GM23248 (cell line): ENCODE measurements at regions not wholly inside any gene's neighbourhood (a gene's known extent, or its start where the extent isn't known, plus 50 kb on each side); places are given as distances from the start of the nearest gene placed in this dataset.
"Not testable (repeated sequence)": the region's sequence is repeated elsewhere in the genome, so short reads cannot be mapped to it uniquely, and the experiment has no call there.

Source experiments
- DNase-seq: peaks from one replicate; pipeline ENCODE4 v3.0.0-alpha.2; 2015
- H2AFZ ChIP-seq: fragments of 200-600 bp; sonication (generic); 2 replicates; pipeline ENCODE4 v1.6.1; 2016; ENCODE audit warnings: antibody characterized with exemption
- H3F3A ChIP-seq: fragments of 200-600 bp; sonication (generic); 2 replicates; pipeline ENCODE4 v1.6.1; 2016; ENCODE audit warnings: mild to moderate bottlenecking, antibody characterized with exemption, mixed run types; ENCODE audit not compliant: insufficient read depth
- H3K27ac ChIP-seq: fragments of 200-600 bp; sonication (generic); 2 replicates; pipeline ENCODE4 v1.5.1; 2016; ENCODE audit warnings: mild to moderate bottlenecking
- H3K27me3 ChIP-seq: fragments of 200-600 bp; sonication (generic); replicated peaks from 2 replicates; pipeline ENCODE4 v1.6.1; 2016; ENCODE audit warnings: mild to moderate bottlenecking; ENCODE audit not compliant: insufficient read depth
- H3K36me3 ChIP-seq: fragments of 200-600 bp; sonication (generic); 2 replicates; pipeline ENCODE4 v1.6.1; 2016; ENCODE audit warnings: low read depth, mild to moderate bottlenecking
- H3K4me1 ChIP-seq: fragments of 200-600 bp; sonication (generic); 2 replicates; pipeline ENCODE4 v1.6.1; 2016; ENCODE audit warnings: mild to moderate bottlenecking; ENCODE audit not compliant: insufficient read depth
- H3K4me2 ChIP-seq: fragments of 200-600 bp; sonication (generic); one replicate; pipeline ENCODE4 v1.6.1; 2016; ENCODE audit warnings: mild to moderate bottlenecking; ENCODE audit not compliant: unreplicated experiment
- H3K4me3 ChIP-seq: fragments of 200-600 bp; sonication (generic); 2 replicates; pipeline ENCODE4 v1.5.1; 2016; ENCODE audit warnings: mild to moderate bottlenecking
- H3K79me2 ChIP-seq: fragments of 200-600 bp; sonication (generic); 2 replicates; pipeline ENCODE4 v1.6.1; 2016; ENCODE audit warnings: mild to moderate bottlenecking; ENCODE audit not compliant: insufficient read depth
- H3K9ac ChIP-seq: fragments of 200-600 bp; sonication (generic); 2 replicates; pipeline ENCODE4 v1.6.1; 2016; ENCODE audit warnings: mild to moderate bottlenecking
- H3K9me2 ChIP-seq: fragments of 200-600 bp; sonication (generic); 2 replicates; pipeline ENCODE4 v1.6.1; 2016; ENCODE audit warnings: mixed run types, mild to moderate bottlenecking, moderate library complexity; ENCODE audit not compliant: insufficient read depth
- H3K9me3 ChIP-seq: fragments of 200-600 bp; sonication (generic); one replicate; pipeline ENCODE4 v1.6.1; 2017; ENCODE audit warnings: low read depth
- H4K20me1 ChIP-seq: fragments of 200-600 bp; sonication (generic); 2 replicates; pipeline ENCODE4 v1.6.0; 2016; ENCODE audit not compliant: insufficient read depth
- EZH2 ChIP-seq: fragments of 200-600 bp; sonication (generic); IDR thresholded peaks from 2 replicates; pipeline ENCODE4 v1.6.1; 2018; ENCODE audit warnings: antibody characterized with exemption, mild to moderate bottlenecking; ENCODE audit not compliant: insufficient read depth, poor library complexity, severe bottlenecking
- EZH2phosphoT487 ChIP-seq: fragments of 200-600 bp; sonication (generic); IDR thresholded peaks from 2 replicates; pipeline ENCODE4 v1.6.1; 2018; ENCODE audit warnings: antibody characterized with exemption, moderate library complexity, mild to moderate bottlenecking, low read depth; ENCODE audit not compliant: insufficient read depth
- WGBS, 2 experiments: methylation state at CpG; one replicate each; pipeline ENCODE4 v1.1.6; 2015 to 2017; ENCODE audit warnings: low lambda C conversion rate in 2 of 2, low coverage in 1 of 2; ENCODE audit errors: missing lambda C conversion rate in 2 of 2; 5-methylcytosine and 5-hydroxymethylcytosine counted together
- in situ Hi-C: fragments of 300-500 bp; cut with MboI; formaldehyde crosslinking; loops from 2 replicates; pipeline ENCODE4 v1.15.0; 2020

DNA sequence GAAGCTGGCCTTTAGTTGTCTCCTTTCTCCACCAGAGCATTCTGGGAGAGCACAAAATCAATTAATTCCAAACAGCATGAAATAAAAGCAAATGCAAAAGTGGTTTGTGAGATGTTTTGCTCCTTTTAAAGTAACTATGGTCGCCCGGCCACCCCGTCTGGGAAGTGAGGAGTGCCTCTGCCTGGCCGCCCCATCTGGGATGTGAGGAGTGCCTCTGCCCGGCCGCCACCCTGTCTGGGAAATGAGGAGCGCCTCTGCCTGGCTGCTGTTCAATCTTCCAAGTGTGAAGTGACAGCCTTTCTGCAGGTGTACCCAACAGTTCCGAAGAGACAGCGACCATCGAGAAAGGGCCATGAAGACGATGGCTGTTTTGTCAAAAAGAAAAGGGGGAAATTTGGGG is 381.3 kb upstream of the FGF16 start:
- no peak overlapping the region for H3K4me2 ChIP-seq
- no peak for DNase-seq
- H2AFZ ChIP-seq = no peak overlapping the region
- H4K20me1 ChIP-seq = no peaks in the 10 kb centered on the region
- in situ Hi-C loops = no loop called here
- no peak overlapping the region for H3K9ac ChIP-seq
- H3K27me3 ChIP-seq = no peaks in the 10 kb centered on the region
- H3F3A ChIP-seq = no peaks in the 10 kb centered on the region
- no peaks in the 10 kb centered on the region for H3K79me2 ChIP-seq
- no peaks in the 10 kb centered on the region for H3K9me3 ChIP-seq
- no peaks in the 10 kb centered on the region for H3K36me3 ChIP-seq
- H3K9me2 ChIP-seq = no peaks in the 10 kb centered on the region
- H3K4me1 ChIP-seq = no peaks in the 10 kb centered on the region
- no peak for TF ChIP-seq EZH2
- TF ChIP-seq EZH2phosphoT487 = no peak
- WGBS, 2 experiments = 49 to 60% methylated on average over 6 to 9 of the region's 11 CpGs
- no peak overlapping the region for H3K4me3 ChIP-seq
- no peak overlapping the region for H3K27ac ChIP-seq

DNA sequence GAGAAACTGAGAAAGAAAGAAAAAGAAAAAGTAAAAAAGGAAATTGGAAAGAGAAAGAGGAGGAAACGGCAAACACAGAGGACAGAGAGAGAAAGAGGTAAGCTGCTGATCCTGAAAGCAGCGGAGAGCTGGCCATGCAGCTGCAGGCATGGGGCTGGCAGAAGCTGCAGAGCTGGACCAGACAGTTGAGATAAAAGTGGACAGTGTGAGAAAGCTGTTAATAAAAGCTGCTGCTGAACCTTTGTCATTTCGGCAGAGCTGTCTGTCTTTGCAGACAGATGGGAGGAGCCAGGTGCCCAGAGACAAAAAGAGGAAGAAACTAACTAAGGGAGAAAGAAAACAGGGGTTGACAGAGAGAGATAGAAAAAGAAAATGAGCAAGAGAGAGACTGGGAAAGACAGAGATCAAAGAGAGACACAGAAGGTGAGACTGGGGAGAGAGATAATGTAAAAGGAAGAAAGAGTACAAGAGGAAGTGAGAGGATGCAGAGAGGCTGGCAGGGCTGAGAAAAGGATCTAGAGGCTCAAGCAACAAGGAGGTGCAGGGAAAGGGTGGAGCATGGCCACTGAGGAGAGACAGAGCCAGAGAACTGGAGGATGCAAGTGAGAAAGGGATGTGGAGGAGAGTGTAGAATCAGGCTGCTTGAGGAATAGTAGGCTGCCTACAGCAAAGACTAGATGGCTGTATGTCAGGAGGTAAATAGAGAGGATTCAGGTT is 376.8 kb upstream of the FGF16 start:
- TF ChIP-seq EZH2phosphoT487 = no peak
- TF ChIP-seq EZH2 = no peak
- H3K4me2 ChIP-seq = no peak overlapping the region
- no peaks in the 10 kb centered on the region for H3K4me1 ChIP-seq
- no peaks in the 10 kb centered on the region for H3K36me3 ChIP-seq
- DNase-seq = no peak
- no peaks in the 10 kb centered on the region for H3K79me2 ChIP-seq
- no peak overlapping the region for H3K4me3 ChIP-seq
- H4K20me1 ChIP-seq = no peaks in the 10 kb centered on the region
- no peak overlapping the region for H3K27ac ChIP-seq
- no peaks in the 10 kb centered on the region for H3K9me2 ChIP-seq
- no peaks in the 10 kb centered on the region for H3K27me3 ChIP-seq
- no peak overlapping the region for H3K9ac ChIP-seq
- H3F3A ChIP-seq = no peaks in the 10 kb centered on the region
- no peak overlapping the region for H2AFZ ChIP-seq
- in situ Hi-C loops = no loop called here
- no peaks in the 10 kb centered on the region for H3K9me3 ChIP-seq
- WGBS, 2 experiments = 0 to 6% methylated on average over 3 of the region's 3 CpGs

DNA sequence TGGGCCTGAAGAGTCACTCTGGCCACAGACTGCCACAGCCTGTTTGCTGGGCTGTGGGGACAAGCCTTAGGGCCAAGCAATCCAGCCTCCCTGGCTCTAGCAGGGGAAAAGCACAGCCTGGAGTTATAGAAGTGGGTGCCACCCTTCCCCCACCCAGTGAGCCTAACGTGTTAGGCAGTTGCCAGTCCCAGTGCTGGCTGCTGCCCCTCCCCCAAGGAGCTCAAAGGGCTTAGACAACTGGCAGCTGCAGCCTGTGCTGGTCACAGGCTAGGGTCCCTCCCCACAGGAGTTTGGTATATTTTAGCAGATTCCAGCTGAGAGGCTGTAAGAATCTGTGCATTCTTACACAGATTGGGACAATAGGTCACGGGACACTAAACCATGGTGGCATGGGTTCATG is 370.3 kb upstream of the FGF16 start:
- Histone ChIP-seq H3K4me1 (no peaks in the 10 kb centered on the region), H3F3A (no peaks in the 10 kb centered on the region), H3K9me2 (no peaks in the 10 kb centered on the region), H3K4me2 (no peak overlapping the region), H3K36me3 (no peaks in the 10 kb centered on the region), H4K20me1 (no peaks in the 10 kb centered on the region), H3K9ac (no peak overlapping the region), H2AFZ (no peak overlapping the region), H3K27me3 (no peaks in the 10 kb centered on the region), H3K4me3 (no peak overlapping the region), H3K79me2 (no peaks in the 10 kb centered on the region), H3K9me3 (no peaks in the 10 kb centered on the region), H3K27ac (no peak overlapping the region)
- TF ChIP-seq EZH2phosphoT487 (no peak), EZH2 (no peak)
- 6% methylated on average over 2 of the region's 2 CpGs; no CpG with 5 or more reads in 1 of the 2 experiments for WGBS, 2 experiments
- in situ Hi-C loops = no loop called here
- no peak for DNase-seq

DNA sequence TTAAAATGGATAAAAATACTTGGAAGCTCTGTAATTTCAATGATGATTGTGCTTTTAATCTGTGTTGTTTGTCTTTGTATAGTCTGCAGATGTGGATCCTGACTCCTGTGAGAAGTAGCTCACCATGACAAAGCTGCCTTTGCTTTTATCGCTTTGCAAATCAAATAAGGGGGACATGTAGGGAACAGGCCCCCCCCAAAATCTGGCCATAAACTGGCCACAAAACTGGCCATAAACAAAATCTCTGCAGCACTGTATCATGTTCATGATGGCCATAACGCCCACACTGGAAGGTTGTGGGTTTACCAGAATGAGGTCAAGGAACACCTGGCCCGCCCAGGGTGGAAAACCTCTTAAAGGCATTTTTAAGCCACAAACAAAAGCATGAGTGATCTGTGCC is 366.0 kb upstream of the FGF16 start:
- H3K4me1 ChIP-seq, DNase-seq, in situ Hi-C loops, H3K79me2 ChIP-seq, H3K4me3 ChIP-seq, H3K27me3 ChIP-seq, H3K9ac ChIP-seq, H3K27ac ChIP-seq, H4K20me1 ChIP-seq, H3K36me3 ChIP-seq, H3F3A ChIP-seq, H3K9me2 ChIP-seq, H3K9me3 ChIP-seq, H2AFZ ChIP-seq, H3K4me2 ChIP-seq: not testable (repeated sequence)
- WGBS, 2 experiments = 14 to 31% methylated on average over 2 to 3 of the region's 3 CpGs

DNA sequence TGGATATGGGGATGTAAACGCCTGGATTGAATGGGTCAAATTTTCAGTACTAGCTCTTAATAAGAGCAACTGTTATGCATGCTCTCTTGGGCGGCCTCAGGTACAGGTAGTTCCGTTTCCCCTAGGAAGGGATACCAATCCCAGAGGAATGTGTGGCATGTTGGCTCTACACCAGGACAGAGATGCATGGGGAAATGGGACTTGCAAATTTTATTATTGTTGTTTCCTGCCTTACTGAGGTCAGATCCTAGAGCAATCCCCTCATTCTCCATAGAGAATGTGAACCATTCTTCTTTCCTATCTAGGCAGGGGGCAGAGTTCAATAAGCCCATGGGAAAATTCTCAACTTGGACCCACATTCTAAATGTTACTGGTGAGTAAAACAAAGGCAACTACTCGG is 361.8 kb upstream of the FGF16 start:
- in situ Hi-C loops = no loop called here
- TF ChIP-seq EZH2 (no peak), EZH2phosphoT487 (no peak)

More for the DNA sequence above, 361.8 kb upstream of the FGF16 start:
- Histone ChIP-seq H3K4me2 (no peak overlapping the region), H2AFZ (no peak overlapping the region), H3K27ac (no peak overlapping the region), H3K9ac (no peak overlapping the region), H3K79me2 (no peaks in the 10 kb centered on the region), H3K4me3 (no peak overlapping the region), H4K20me1 (no peaks in the 10 kb centered on the region), H3K9me3 (no peaks in the 10 kb centered on the region), H3K4me1 (no peaks in the 10 kb centered on the region), H3K9me2 (no peaks in the 10 kb centered on the region), H3K27me3 (no peaks in the 10 kb centered on the region), H3K36me3 (no peaks in the 10 kb centered on the region), H3F3A (no peaks in the 10 kb centered on the region)
- 36 to 49% methylated on average over 4 of the region's 4 CpGs for WGBS, 2 experiments
- DNase-seq = no peak
